HG02870 (cell line): ENCODE measurements at regions not wholly inside any gene's neighbourhood (a gene's known extent, or its start where the extent isn't known, plus 50 kb on each side); places are given as distances from the start of the nearest gene placed in this dataset.

Experiments used
- ATAC-seq: cut with Tn5 transposase; IDR thresholded peaks from one replicate; pipeline ENCODE4 v1.9.1; 2021; ENCODE audit warnings: mild to moderate bottlenecking, moderate library complexity; ENCODE audit not compliant: unreplicated experiment

GRCh38 chr9:129321286-129322021 is 143.4 kb upstream of the IER5L start:
- ATAC-seq = no peak

GRCh38 chr9:129320575-129321285 is 142.7 kb upstream of the IER5L start:
- ATAC-seq = no peak

DNA sequence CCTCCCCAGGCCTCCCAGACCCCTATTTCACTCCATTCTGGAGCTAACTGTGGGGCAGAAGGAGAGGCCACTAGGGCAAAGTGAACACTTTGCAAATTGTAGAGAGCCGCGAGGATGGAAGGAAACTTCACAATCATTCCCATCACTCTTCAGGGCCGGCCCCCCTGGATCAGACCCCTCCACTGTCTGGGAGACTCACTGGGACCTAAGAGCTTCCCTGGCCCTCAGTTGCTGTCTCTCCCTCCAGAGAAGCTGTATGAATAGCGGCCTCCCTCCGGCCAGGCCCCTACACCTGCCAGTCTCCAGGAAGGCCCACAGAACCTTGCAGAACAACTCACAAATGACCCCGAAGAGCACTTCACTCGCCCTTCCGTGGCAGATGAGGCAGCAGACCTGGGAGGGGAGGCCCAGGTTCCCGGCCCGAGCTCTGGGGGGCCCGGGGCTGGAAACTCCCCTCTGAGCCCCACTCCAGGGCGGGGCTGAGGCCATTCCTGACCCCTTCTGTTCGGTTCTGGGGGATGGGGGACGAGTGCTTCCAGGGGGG is 141.9 kb upstream of the IER5L start:
- ATAC-seq = no peak

GRCh38 chr9:129319076-129319937 is 141.2 kb upstream of the IER5L start:
- no peak for ATAC-seq

- ATAC-seq = no peak
Observed at GRCh38 chr9:129318121-129319075, 140.3 kb upstream of the IER5L start.

DNA sequence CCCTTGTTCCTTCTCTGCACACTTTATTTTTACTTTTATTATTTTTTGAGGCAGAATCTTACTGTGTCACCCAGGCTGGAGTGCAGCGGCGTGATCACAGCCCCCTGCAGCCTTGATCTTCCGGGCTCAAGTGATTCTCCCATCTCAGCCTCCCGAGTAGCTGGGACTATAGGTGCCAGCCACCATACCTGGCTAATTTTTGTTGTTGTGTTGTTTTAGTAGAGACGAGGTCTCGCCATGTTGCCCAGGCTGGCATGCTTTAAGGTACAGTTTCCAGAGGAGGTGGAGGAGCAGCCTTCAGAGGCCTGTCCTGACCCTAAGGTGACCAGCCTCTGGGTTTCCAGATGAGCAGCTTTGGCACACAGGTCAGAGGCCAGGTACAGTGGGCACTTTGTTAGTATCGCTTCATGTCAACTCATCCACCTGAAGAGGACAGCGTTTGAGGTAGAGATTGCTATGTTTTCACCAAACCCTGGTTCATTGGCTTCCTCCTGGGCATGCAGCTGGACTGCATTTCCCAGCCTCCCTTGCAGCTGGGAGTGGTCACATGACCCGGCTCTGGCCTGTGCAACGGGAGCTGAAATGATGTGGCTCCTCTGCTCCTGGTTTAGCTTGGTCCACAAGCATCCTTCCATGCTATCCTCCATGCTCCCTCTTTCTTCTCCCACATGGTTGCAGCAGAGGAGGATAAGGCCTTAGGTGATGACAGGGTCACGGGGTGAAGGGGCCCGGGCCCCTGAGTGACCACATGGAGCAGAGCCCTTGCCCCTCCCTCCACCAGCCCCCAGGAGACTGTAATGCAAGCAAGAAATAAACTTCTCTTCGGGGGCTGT is 139.3 kb upstream of the IER5L start:
- ATAC-seq = no peak

GRCh38 chr9:129316281-129317030 is 138.4 kb upstream of the IER5L start:
- no peak for ATAC-seq

- no peak for ATAC-seq
Observed at GRCh38 chr9:129313331-129313955, 135.4 kb upstream of the IER5L start.

DNA sequence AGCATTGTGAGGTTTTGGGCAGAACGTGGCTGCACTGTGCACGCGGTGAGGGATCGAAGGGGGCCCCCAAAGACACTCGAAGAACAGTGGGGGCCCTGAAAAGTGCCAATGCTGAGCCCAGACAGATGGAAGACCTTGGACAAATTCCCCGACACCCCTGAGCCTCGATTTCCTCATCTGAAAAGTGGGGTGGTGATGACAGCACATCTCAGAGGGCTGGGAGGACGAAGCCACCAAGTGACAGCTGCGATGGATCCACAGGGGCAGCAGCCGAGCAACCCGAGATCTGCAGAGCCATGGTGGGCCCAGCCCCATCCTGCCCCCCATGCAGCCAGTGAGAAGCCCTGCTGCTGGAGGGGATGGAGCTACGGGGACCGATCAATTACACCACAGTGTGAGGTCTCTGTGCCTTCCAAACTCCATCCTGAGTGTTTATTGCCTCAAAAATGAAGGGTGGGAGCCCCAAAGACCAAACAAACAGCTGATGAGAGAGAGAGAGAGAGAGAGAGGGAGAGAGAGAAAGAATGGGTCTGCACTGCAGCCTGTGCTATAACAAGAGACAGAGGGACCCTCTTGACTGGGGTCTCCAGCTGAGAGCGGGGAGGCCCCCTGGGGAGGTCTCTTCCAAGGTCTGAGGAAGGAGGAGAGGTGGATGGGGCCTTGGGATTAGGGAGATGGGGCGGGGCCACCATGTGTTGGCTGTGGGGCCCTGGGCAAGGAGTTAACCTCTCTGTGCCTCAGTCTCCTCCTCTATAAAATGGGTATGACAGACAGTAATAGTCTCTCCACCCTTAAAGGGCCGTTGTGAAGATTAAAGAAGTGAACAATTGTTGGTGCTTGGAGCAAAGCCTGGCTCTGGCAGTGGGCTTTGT is 134.4 kb upstream of the IER5L start:
- ATAC-seq = no peak

- no peak for ATAC-seq
Observed at GRCh38 chr9:129311643-129312042, 133.6 kb upstream of the IER5L start.

GRCh38 chr9:129310666-129311350 is 132.7 kb upstream of the IER5L start:
- ATAC-seq = no peak

DNA sequence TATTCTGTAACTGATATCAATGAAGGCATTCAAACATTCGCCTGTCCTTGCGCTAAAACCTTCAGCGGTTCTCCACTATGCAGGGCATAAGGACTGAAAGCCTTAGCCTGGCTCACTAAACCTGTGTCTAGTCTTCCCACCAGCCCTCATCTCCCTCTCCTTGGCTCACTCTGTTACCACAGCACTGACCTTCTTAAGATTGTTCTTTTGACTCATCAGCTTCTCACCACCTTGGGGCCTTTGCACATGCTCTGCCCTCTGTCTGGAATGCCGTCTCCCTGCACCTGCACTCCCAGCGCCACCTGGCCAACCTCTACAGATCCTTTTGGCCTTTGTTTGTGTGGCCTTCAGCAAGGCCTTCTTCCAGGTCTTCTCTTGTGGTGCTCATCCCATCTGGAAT is 131.8 kb upstream of the IER5L start:
- no peak for ATAC-seq

- ATAC-seq = no peak
Observed at GRCh38 chr9:129309041-129309430, 131.0 kb upstream of the IER5L start.

- ATAC-seq = no peak
Observed at GRCh38 chr9:129307227-129307970, 129.3 kb upstream of the IER5L start.

DNA sequence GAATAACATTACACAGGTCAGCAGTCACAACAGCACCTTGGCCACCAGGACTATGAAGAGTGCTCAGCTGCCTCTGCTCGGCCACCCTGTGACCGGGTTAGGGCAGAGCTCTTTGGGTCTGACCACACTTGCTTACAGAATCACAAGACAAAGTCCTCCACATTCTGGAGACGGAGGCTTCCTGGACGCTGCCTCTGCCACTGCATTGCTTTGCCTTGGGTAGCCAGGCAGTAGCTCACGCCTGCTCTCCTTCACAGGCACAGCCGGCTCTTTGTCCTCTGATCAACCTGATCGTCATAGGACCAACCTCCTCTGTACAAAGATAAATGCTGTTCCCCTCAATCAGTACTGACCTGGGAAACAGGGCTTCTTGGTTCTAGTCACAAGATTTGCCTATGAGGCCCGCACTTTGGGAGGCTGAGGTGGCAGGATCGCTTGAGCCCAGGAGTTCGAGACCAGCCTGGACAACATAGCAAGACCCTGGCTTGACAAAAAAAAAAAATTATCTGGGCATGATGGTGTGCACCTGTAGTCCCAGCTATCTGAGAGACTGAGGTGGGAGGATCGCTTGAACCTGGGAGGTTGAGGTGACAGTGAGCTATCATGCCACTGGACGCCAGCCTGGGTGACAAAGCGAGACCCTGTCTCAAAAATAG is 128.4 kb upstream of the IER5L start:
- no peak for ATAC-seq
